ENCODE measurements at regions not wholly inside any gene's neighbourhood (a gene's known extent, or its start where the extent isn't known, plus 50 kb on each side); places are given as distances from the start of the nearest gene placed in this dataset.
A peak's percentile ranks its signal among the peaks of the same experiment; 100 is the strongest.

GRCh38 chr12:118751355-118751754 is 230.0 kb upstream of the SRRM4 start:
- DNase-seq (ENCODE audit: low read depth), result no peak

- DNase-seq (ENCODE audit: low read depth), result no peak
These were observed 220.7 kb upstream of the SRRM4 start for GRCh38 chr12:118760623-118761022.

GRCh38 chr12:118763234-118763633 is 218.1 kb upstream of the SRRM4 start:
- DNase-seq (ENCODE audit: low read depth), result no peak

- no peak for DNase-seq (ENCODE audit: low read depth)
These were observed 207.2 kb upstream of the SRRM4 start for GRCh38 chr12:118773956-118774723.

GRCh38 chr12:118777504-118777903 is 203.8 kb upstream of the SRRM4 start:
- DNase-seq (ENCODE audit: low read depth), result no peak

- no peak for DNase-seq (ENCODE audit: low read depth)
These were observed 203.3 kb upstream of the SRRM4 start for GRCh38 chr12:118778077-118778476.

- no peak for DNase-seq (ENCODE audit: low read depth)
These were observed 200.4 kb upstream of the SRRM4 start for GRCh38 chr12:118780939-118781338.

- DNase-seq (ENCODE audit: low read depth), result no peak
These were observed 199.6 kb upstream of the SRRM4 start for GRCh38 chr12:118781692-118782091.

- DNase-seq (ENCODE audit: low read depth), result no peak
These were observed 197.6 kb upstream of the SRRM4 start for GRCh38 chr12:118783703-118784102.

- DNase-seq (ENCODE audit: low read depth), result no peak
These were observed 190.8 kb upstream of the SRRM4 start for GRCh38 chr12:118790578-118790977.

GRCh38 chr12:118813778-118814357 is 167.5 kb upstream of the SRRM4 start:
- DNase-seq (ENCODE audit: low read depth), result no peak

- DNase-seq (ENCODE audit: low read depth), result no peak
These were observed 165.0 kb upstream of the SRRM4 start for GRCh38 chr12:118816296-118816695.

- no peak for DNase-seq (ENCODE audit: low read depth)
These were observed 159.9 kb upstream of the SRRM4 start for GRCh38 chr12:118821386-118821925.

GRCh38 chr12:118822512-118822911 is 158.8 kb upstream of the SRRM4 start:
- no peak for DNase-seq (ENCODE audit: low read depth)

GRCh38 chr12:118827047-118827446 is 154.3 kb upstream of the SRRM4 start:
- no peak for DNase-seq (ENCODE audit: low read depth)

GRCh38 chr12:118827606-118828005 is 153.7 kb upstream of the SRRM4 start:
- DNase-seq (ENCODE audit: low read depth), result no peak

GRCh38 chr12:118830296-118830695 is 151.0 kb upstream of the SRRM4 start:
- DNase-seq (ENCODE audit: low read depth), result peak; percentile 6

GRCh38 chr12:118835926-118836325 is 145.4 kb upstream of the SRRM4 start:
- DNase-seq (ENCODE audit: low read depth), result no peak

- no peak for DNase-seq (ENCODE audit: low read depth)
These were observed 140.9 kb upstream of the SRRM4 start for GRCh38 chr12:118840399-118840798.

GRCh38 chr12:118840878-118841277 is 140.5 kb upstream of the SRRM4 start:
- no peak for DNase-seq (ENCODE audit: low read depth)

GRCh38 chr12:118841588-118841987 is 139.8 kb upstream of the SRRM4 start:
- DNase-seq (ENCODE audit: low read depth), result no peak

- no peak for DNase-seq (ENCODE audit: low read depth)
These were observed 138.5 kb upstream of the SRRM4 start for GRCh38 chr12:118842866-118843265.

GRCh38 chr12:118846416-118846815 is 134.9 kb upstream of the SRRM4 start:
- DNase-seq (ENCODE audit: low read depth), result no peak

Data from forelimb muscle (tissue), 1 donor.